PC-9 (cell line): ENCODE measurements at regions not wholly inside any gene's neighbourhood (a gene's known extent, or its start where the extent isn't known, plus 50 kb on each side); places are given as distances from the start of the nearest gene placed in this dataset.

ENCODE experiments used
- BruUV-seq: library from RNA; stranded (reverse); fragments of 400-500 nt; replicated peaks from 2 replicates; lab custom pipeline; 2021; lab: Mats Ljungman, UMichigan
- CTCF ChIA-PET: fragments of 300-600 bp; sonication (Branson Sonifier 250); formaldehyde crosslinking; loops from one replicate; lab custom pipeline; 2022; ENCODE audit warnings: antibody characterized with exemption; lab: Charles Lee
- POLR2A ChIA-PET: fragments of 300-600 bp; sonication (Branson Sonifier 250); formaldehyde crosslinking; loops from one replicate; lab custom pipeline; 2022; ENCODE audit warnings: antibody characterized with exemption; ENCODE audit not compliant: unreplicated experiment; lab: Charles Lee
- DNase-seq, 2 experiments: peaks; one replicate each; pipeline versions ENCODE4 v3.0.0 to v3.0.0-alpha.2; 2015 to 2022; ENCODE audit warnings: mixed read lengths in 1 of 2
- H2AFZ ChIP-seq: fragments of 200-600 bp; sonication (generic); 2 replicates; pipeline ENCODE4 v1.8.1; 2017; ENCODE audit warnings: antibody characterized with exemption
- H3F3A ChIP-seq: fragments of 200-600 bp; sonication (generic); 2 replicates; pipeline ENCODE4 v1.8.1; 2017; ENCODE audit warnings: antibody characterized with exemption, mild to moderate bottlenecking, low read depth; ENCODE audit not compliant: insufficient read depth
- H3K27ac ChIP-seq: fragments of 200-600 bp; sonication (generic); 2 replicates; pipeline ENCODE4 v1.6.1; 2016; ENCODE audit warnings: mixed run types
- H3K27me3 ChIP-seq: fragments of 200-600 bp; sonication (generic); 2 replicates; pipeline ENCODE4 v1.6.1; 2016; ENCODE audit warnings: low read depth, mixed run types; ENCODE audit not compliant: insufficient read depth
- H3K36me3 ChIP-seq: fragments of 200-600 bp; sonication (generic); 2 replicates; pipeline ENCODE4 v1.6.1; 2016; ENCODE audit warnings: low read depth, mixed run types
- H3K4me1 ChIP-seq: fragments of 200-600 bp; sonication (generic); replicated peaks from 2 replicates; pipeline ENCODE4 v1.6.1; 2016; ENCODE audit warnings: mixed run types; ENCODE audit not compliant: insufficient read depth
- H3K4me2 ChIP-seq: fragments of 200-600 bp; sonication (generic); 2 replicates; pipeline ENCODE4 v1.6.1; 2017; ENCODE audit warnings: mixed run types
- H3K4me3 ChIP-seq: fragments of 200-600 bp; sonication (generic); 2 replicates; pipeline ENCODE4 v1.6.1; 2016; ENCODE audit warnings: mixed run types
- H3K79me2 ChIP-seq: fragments of 200-600 bp; sonication (generic); 2 replicates; pipeline ENCODE4 v1.6.1; 2017; ENCODE audit warnings: low read depth, mixed run types
- H3K9me2 ChIP-seq: fragments of 200-600 bp; sonication (generic); 2 replicates; pipeline ENCODE4 v1.8.1; 2017; ENCODE audit warnings: mild to moderate bottlenecking; ENCODE audit not compliant: insufficient read depth
- H3K9me3 ChIP-seq: fragments of 200-600 bp; sonication (generic); 2 replicates; pipeline ENCODE4 v1.8.1; 2016; ENCODE audit warnings: low read depth; ENCODE audit not compliant: insufficient read depth
- H4K20me1 ChIP-seq: fragments of 200-600 bp; sonication (generic); 2 replicates; pipeline ENCODE4 v1.8.1; 2017; ENCODE audit not compliant: insufficient read depth
- EZH2 ChIP-seq: fragments of 200-600 bp; sonication (generic); IDR thresholded peaks from 2 replicates; pipeline ENCODE4 v1.8.0; 2017; ENCODE audit warnings: antibody characterized with exemption, low read depth
- intact Hi-C: fragments of 100-400 bp; cut with micrococcal nuclease; formaldehyde crosslinking; loops from one replicate; pipeline ENCODE4 v1.10.0; 2022; ENCODE audit not compliant: unreplicated experiment
- TF ChIP-seq, protein P1 (sequence below): fragments of 200-600 bp; sonication (generic); conservative IDR thresholded peaks from 2 replicates; pipeline ENCODE4 v1.6.1; 2017; ENCODE audit warnings: mixed run types, antibody characterized with exemption, mild to moderate bottlenecking, moderate library complexity

DNA sequence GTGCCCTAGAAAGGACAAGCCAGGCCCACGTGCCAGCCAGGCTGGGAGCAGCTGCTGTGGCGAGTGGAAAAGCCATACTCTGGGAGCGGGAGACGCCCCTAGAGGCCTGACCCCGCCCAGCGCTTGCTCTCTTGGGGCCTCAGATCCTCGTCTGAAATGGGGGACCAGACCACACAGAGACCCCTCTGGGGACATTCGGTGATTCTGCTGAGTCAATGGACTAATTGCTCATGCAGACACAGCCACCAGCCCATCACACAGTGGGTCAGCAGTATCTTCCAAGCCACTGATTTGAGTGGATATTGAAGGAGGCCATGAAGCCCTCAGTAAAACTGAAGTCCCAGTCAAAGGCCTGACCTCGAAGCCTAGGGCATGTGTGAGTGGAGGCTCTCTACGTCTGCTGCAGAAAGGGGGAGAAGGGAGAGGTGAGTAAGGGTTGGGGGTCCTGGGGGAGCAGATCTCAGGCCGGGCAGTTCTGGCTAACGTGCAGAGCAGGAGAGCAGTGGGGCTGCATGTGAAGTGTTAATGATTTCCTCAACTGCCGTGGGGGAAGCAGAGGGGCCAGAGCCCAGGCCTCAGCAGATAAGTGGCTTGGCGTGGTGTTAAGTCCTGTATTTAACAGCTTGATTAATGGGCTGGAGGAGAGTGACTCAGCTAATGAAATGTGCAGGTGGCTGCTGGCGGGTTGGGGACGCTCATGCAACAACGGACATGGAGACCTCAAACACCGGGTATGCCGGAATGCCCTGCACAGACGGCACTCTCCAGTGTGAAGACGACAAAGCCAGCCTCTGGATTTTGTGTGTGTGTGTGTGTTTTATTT, 104.4 kb upstream of the TWIST2 start:
- no peak overlapping the region for H3K4me3 ChIP-seq
- intact Hi-C loops, result no loop called here
- no peak for DNase-seq
- CTCF ChIA-PET, result no interaction called here
- H3F3A ChIP-seq, result 0 out of 2 replicates have a peak, but pooled peaks cover 5% of the 10 kb centered on the region
- H3K4me2 ChIP-seq, result no peak overlapping the region
- H3K27ac ChIP-seq, result no peak overlapping the region
- no peak for TF ChIP-seq EZH2
- TF ChIP-seq, protein P1, sequence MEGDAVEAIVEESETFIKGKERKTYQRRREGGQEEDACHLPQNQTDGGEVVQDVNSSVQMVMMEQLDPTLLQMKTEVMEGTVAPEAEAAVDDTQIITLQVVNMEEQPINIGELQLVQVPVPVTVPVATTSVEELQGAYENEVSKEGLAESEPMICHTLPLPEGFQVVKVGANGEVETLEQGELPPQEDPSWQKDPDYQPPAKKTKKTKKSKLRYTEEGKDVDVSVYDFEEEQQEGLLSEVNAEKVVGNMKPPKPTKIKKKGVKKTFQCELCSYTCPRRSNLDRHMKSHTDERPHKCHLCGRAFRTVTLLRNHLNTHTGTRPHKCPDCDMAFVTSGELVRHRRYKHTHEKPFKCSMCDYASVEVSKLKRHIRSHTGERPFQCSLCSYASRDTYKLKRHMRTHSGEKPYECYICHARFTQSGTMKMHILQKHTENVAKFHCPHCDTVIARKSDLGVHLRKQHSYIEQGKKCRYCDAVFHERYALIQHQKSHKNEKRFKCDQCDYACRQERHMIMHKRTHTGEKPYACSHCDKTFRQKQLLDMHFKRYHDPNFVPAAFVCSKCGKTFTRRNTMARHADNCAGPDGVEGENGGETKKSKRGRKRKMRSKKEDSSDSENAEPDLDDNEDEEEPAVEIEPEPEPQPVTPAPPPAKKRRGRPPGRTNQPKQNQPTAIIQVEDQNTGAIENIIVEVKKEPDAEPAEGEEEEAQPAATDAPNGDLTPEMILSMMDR, result no peak
- no peaks in the 10 kb centered on the region for H3K9me3 ChIP-seq
- POLR2A ChIA-PET, result no interaction called here
- H3K36me3 ChIP-seq, result no peaks in the 10 kb centered on the region
- H3K4me1 ChIP-seq, result no peaks in the 10 kb centered on the region
- H3K9me2 ChIP-seq, result no peaks in the 10 kb centered on the region
- H4K20me1 ChIP-seq, result no peaks in the 10 kb centered on the region
- H3K27me3 ChIP-seq, result peaks cover 80% of the 10 kb centered on the region
- no TSS peak for BruUV-seq
- no peaks in the 10 kb centered on the region for H3K79me2 ChIP-seq
- H2AFZ ChIP-seq, result no peak overlapping the region

DNA sequence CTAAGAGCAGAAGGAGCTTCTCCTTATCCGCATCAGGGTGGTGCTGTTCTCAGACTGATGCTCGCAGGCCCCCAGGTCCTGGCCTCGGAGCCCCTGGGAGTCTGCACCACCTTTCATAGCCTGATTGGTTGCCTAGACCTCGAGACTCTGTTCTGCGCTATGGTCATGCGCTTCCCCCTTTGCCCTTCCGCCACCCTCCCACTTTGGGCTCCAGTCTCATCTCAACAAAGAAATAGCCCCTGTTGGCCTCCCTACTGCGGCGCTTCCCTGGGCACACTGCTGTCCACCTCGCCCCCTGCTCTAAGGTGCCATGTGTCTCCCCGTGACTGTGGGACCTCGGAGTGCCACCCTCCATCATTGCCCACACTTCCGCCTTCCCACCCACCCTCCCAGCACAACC, 102.9 kb upstream of the TWIST2 start:
- DNase-seq, result no peak
- Histone ChIP-seq H3K36me3 (no peaks in the 10 kb centered on the region), H3K4me3 (no peak overlapping the region), H2AFZ (no peak overlapping the region), H3K4me2 (no peak overlapping the region), H3K9me2 (no peaks in the 10 kb centered on the region), H3K4me1 (no peaks in the 10 kb centered on the region), H3K27ac (no peak overlapping the region), H4K20me1 (no peaks in the 10 kb centered on the region), H3K79me2 (no peaks in the 10 kb centered on the region), H3K27me3 (peaks cover 79% of the 10 kb centered on the region), H3K9me3 (0 out of 2 replicates have a peak, but pooled peaks cover under 1% of the 10 kb centered on the region), H3F3A (0 out of 2 replicates have a peak, but pooled peaks cover 5% of the 10 kb centered on the region)
- intact Hi-C loops, result no loop called here
- ChIA-PET CTCF (no interaction called here), POLR2A (no interaction called here)
- BruUV-seq, result no TSS peak
- TF ChIP-seq EZH2, result no peak
- TF ChIP-seq, protein P1, result no peak

DNA sequence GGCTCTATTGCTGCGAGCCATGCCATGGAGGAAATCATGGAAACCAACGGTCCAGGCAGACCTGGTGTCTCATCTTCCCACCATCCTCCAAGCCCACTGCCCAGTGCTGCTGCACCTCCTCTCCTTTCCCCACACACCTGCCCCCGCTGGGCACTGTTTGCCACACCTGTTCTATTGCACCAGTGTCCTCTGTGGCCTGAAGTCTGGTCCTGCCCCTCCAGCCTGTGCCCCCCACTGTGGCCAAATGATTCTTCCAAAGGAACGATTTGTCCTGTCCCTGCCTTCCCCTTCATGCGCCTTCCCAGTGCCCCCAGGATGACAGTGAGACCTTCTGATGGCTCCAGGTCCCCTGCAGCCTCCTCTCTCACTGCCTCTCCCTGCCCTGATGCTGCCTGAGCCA, 101.9 kb upstream of the TWIST2 start:
- ChIA-PET POLR2A (no interaction called here), CTCF (no interaction called here)
- Histone ChIP-seq H3K27me3 (peaks cover 77% of the 10 kb centered on the region), H3F3A (0 out of 2 replicates have a peak, but pooled peaks cover 5% of the 10 kb centered on the region), H3K4me1 (no peaks in the 10 kb centered on the region), H3K79me2 (no peaks in the 10 kb centered on the region), H4K20me1 (no peaks in the 10 kb centered on the region), H3K9me3 (0 out of 2 replicates have a peak, but pooled peaks cover 5% of the 10 kb centered on the region), H3K27ac (no peak overlapping the region), H3K4me2 (no peak overlapping the region), H3K36me3 (no peaks in the 10 kb centered on the region), H3K9me2 (no peaks in the 10 kb centered on the region), H3K4me3 (no peak overlapping the region), H2AFZ (no peak overlapping the region)
- no TSS peak for BruUV-seq
- no peak for TF ChIP-seq EZH2
- TF ChIP-seq, protein P1, result no peak
- intact Hi-C loops, result no loop called here
- no peak for DNase-seq
